HG02588 (cell line): ENCODE measurements at regions not wholly inside any gene's neighbourhood (a gene's known extent, or its start where the extent isn't known, plus 50 kb on each side); places are given as distances from the start of the nearest gene placed in this dataset.
"Not testable (repeated sequence)": the region's sequence is repeated elsewhere in the genome, so short reads cannot be mapped to it uniquely, and the experiment has no call there.

Experiments
- ATAC-seq: cut with Tn5 transposase; IDR thresholded peaks from one replicate; pipeline ENCODE4 v1.9.1; 2021; ENCODE audit warnings: mild to moderate bottlenecking, moderate library complexity; ENCODE audit not compliant: unreplicated experiment

DNA sequence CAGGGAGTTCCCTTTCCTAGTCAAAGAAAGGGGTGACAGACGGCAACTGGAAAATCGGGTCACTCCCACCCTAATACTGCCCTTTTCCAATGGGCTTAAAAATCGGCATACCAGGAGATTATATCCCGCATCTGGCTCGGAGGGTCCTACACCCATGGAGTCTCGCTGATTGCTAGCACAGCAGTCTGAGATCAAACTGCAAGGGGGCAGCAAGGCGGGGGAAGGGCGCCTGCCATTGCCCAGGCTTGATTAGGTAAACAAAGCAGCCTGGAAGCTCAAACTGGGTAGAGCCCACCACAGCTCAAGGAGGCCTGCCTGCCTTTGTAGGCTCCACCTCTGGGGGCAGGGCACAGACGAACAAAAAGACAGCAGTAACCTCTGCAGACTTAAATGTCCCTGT is 831.3 kb downstream of the TTLL7 start:
- ATAC-seq = not testable (repeated sequence)

DNA sequence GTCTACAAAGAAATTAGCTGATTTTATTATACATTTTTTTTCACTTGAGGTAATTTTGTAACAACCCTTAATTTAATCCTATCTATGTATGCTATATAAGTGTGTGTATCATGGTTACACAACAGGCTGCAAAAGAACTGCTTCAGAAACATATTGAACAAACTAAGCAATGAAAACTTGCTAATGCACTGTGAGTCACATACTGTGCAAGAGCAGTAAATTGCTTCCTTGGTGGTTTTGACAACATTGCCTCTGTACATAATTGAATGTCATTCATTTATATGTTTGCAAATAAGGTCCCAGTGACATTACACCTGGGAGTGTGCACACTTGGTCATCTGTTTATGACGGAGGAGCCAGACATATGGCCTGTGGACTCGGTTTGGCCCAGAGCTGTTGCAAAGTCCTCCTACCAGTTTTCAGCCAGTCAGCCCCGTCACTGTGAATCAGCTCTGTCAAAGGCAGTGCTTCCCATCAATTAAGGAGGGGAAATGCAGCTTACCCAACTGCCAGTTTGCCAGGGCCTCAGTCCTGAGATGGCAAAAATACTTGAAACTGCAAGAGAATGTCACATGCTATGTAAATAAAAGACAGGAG is 835.0 kb downstream of the TTLL7 start:
- ATAC-seq = not testable (repeated sequence)

DNA sequence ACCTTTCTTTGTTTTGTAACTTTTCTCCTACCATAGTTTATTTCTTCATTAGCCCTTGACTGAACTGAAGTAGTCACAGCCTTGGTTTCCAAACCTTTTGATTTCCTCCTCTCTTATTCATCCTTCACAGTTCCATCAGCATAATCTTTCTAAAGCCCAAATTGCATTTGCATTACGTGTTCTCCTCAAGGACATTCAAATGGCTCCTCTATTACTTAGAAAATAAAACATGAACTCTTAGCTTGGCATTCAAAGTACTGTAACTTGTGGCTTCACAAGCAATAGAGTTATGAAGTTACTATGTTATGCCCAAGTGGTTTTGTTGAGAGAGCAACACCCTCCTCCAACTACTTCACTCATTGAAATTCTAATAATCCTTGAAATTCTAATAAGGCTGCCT is 840.0 kb downstream of the TTLL7 start:
- not testable (repeated sequence) for ATAC-seq

DNA sequence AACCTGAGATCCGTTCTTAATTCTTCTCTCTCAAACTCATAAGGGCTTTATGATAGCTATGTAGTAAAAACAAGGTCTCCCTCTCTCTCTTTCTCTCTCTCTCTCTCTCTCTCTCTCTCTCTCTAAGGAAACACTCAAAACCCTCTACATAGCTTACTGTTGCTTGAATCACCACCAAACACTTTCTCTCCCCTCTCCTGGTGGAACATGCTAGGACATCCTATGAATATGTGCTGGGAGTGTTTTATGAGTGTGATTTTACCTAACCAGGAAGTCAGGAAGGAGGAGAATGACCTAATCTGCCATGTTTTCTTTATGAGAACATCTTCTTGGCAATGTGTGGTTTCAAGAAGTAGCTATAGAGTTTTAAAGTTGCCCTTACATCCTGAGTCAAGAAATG is 844.6 kb downstream of the TTLL7 start:
- not testable (repeated sequence) for ATAC-seq

DNA sequence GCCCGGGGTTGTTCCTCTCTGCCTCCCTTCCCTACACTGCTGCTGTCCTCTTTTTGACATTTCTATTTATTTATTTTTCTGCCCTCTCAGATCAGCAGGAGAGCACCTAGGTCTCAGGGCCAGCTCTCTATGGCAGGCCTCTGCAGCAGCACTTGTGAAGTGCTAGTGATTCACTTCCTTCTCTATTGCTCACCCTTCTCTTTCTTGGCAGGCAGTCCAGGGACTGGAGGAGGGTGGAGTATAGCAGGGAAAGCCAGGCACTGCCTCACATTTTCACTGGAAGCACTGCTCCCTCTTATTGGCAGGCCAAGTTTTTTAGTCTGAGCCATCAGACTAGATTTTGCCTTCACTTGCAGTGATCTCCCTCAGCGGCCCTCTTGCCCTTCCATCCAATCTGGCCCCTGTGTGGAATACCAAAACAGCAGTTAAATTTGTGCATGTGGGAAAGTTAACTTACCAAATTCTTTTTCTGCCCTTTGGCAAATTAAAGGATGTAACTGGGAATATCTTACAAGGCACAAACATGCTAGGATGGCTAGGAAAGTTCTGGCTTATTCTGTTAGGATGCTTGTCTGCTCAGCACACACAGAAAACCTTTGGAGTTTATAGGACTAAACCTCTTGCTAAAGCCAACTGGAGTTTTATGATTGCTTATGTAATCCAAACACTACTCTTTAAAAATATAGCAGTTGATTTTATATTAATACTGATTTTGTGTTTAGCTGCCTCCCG is 847.6 kb downstream of the TTLL7 start:
- not testable (repeated sequence) for ATAC-seq

DNA sequence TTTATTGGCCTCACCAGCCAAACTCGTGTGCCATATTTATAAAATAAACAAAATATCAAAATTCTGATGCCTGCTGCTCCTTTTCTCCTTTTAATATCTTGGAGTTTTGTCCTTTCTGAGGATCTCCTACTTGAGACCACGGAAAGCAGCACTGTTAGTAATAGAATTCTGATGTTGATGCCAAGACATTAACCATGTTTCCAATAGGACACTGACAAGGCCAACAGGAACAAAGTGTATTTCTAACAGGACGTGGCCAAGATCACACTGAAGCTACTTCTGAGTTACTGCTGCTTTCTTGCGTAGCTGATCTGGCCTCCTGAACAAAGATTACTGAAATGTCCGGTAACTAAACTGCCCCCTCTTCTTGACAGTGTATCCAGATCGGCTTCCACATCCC is 848.5 kb downstream of the TTLL7 start:
- not testable (repeated sequence) for ATAC-seq

DNA sequence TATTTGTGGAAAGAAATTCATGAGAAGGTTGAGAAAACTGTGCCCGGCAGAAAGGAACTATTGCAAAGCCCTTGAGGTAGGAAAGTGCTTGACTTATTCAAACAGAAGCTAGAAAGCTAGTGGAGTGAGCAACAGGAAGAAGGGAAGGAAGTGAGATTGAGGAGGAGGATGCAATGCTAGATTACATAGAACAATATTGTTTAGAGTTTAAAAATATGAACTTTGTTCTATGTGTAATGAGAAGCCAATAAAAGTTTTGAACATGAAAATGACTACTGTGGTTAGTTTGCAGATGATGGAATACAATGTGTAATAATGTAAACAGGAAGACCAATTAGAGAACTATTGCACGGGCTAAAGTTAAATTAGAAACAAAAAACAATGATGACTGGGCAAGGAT is 853.1 kb downstream of the TTLL7 start:
- ATAC-seq = not testable (repeated sequence)

DNA sequence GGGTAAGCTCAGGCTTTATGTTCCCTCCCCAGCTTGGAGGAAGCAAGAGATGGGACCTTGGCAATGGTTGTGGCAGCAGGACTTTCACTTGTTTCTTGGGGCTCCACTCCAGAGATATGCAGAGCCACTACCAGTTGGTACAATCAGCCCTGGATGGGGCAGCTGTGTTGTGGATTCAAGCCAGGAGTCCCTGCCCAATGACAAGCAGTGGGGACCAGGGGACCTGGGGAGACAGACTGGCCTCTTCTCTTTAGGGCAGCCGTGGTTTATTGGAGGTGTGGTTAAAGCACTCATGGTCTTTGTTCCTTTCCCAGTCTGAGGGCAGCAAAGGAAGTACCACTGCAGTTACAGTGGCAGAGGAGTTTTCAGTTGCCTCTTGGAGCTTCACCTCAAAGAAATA is 856.1 kb downstream of the TTLL7 start:
- not testable (repeated sequence) for ATAC-seq

DNA sequence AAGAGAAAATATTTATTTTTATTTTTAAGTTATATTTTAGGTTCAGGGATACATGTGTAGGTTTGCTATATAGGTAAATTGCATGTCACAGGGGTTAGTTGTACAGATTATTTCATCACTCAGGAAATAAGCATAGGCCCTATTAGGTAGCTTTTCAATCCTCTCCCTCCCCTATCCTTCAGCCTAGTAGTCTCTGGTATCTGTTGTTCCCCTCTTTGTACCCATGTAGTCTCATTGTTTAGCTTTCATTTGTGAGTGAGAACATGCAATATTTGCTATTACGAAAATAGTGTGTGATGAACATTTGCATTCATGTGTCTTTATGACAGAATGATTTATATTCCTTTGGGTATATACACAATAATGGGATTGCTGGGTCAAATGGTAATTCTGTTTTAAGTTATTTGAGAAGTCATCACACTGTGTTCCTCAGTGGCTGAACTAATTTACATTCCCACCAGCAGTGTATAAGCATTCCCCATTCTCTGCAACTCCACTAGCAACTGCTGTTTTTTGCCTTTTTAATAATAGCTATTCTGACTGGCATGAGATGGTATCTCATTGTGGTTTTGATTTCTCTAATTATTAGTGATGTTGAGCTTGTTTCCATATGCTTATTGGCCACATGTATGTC is 863.3 kb downstream of the TTLL7 start:
- not testable (repeated sequence) for ATAC-seq

DNA sequence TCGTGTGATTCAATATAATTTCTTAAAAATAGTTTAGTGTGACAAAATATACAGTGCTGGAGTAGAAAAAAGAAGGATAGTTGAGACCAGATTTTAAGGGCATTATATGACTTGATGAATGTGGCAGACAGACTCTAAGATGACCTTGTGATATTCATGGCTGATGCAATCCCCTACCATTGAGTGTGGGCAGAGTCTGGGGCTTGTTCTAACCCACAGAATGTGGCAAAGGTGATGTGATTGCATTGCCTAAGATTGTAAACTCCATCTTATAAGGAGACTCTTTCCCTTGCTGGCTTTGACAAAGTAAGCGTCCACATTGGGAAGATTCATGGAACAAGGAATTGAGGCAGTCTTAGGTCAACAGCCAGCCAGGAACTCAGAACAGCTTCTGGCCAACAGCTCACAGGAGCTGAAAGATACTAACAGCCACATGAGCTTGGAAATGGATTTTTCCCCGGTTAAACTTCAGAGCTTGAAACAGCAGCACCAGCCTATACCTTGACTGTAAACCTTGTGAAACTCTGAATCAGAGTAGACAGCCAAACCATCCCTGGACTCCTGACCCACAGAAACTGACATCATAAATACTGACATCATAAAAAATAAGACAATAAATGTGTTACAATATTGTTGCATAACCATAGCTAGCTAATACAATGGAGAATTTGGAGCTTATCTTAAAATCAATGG is 864.5 kb downstream of the TTLL7 start:
- ATAC-seq = not testable (repeated sequence)

DNA sequence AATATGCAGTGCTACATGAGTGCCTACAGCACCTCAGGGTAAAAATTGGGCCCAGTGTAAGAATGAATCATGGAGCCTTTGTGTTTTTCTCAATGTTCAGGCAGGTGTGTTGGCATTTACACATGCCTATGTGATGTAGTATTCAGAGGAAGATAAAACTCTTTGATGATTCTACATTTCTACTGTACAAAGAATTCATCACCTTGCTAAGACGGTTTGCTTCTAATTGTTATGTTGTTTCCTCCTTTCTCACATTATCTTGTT is 867.3 kb downstream of the TTLL7 start:
- no peak for ATAC-seq

DNA sequence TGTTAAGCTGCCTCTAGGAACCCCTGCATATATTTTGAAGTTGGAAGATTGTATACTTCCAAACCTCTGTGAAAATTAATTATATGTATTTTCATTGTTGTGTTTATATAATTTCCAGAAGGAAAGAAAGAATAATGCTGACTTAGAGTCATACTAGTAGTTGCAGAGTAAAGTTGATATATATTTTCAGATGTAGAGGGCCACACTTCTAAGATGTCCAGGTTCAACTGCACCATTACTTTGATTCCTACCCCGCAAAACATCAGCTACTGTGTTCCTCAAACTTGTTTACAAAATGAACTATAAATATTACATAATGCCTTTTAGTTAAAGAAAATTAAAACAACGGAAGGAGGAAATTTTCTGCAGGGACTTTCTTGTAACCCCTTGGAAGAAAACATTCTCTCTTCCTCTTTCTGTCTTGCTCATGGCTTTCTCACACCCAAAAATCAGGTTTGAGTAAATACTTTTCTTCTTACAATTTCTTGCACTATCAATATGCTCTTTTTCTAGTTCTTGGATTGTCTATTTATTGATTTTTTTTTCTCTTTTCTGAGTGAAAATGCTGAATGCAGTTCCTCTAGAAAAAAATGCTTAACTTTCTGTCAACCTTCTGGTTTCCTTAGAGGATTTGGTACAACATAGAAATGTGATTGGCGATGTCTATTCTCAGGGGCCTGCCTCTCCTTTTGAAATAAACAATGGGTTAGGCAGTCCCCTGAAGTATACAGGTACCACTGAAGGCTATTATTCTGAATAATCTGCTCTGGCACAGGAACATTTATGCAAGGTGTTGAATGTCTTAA is 867.8 kb downstream of the TTLL7 start:
- ATAC-seq = no peak

DNA sequence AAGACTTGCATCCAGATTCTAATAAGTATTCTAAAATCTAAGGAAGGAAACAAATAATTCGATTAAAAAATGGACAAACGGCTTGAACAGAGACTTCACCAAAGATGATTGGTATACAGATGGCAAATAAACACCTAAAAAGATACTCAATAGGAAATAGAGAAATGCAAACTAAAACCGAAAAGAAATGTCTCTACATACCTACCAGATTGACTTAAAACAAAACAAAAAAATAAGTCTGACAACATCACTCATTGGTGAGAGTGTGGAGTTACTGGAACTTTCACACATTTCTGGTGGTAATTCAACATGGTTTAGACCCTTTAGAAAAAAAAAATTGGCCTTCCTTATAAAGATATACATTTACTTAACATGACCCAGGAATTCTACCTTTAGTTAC is 869.8 kb downstream of the TTLL7 start:
- ATAC-seq = no peak

DNA sequence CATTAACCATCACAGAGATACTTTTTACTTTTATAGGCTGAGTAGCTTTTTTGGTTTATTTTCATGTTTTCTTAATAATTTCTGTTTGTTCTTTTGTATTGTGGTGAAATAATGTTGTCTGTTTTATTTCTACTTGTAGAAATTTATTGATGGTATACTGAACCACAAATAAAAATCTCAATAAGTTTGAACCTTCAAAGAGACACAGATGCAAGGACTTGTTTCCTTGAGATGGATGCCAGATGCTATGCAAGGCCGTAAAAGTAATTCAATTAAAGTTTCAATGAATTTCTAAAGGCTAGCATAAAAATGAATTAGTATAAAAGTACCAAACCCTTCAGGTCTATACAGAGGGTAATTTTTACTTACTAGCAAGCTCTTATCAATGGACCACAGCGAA is 873.5 kb downstream of the TTLL7 start:
- no peak for ATAC-seq

DNA sequence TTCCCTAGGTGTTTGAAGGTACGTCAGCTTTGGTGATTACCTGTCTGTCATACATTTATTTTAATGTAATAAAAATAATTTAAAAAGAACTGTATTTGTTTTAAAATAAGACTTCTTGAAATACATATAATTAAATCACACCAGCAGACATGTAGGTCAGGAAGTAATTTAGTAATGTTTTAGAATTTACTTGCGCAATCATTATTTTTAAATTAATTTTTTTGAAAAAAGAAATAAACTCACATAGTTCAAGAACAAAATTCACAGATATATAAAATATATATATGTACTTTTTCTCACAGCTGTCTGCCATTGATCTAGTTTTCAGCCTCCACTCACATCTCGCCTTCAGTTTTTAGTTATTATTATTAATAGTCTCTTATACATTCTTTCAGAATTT is 875.9 kb downstream of the TTLL7 start:
- no peak for ATAC-seq

DNA sequence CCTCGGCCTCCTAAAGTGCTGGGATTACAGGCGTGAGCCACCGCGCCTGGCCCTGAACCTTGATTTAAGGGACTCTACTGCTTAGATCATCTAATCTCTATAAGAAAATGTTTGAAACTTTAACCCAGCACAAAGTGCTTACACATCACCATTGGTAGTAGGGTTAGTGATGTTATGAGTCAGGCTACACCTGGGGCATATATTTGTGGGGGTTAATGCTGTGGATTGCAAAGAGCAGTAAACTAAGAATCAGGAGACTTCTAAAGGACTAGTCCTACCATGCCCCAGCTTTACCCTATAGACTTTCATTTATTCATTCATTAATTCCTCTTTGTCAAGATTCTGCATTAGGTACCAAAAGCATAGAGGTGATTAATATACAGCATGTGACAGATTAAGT is 880.5 kb downstream of the TTLL7 start:
- ATAC-seq = no peak

DNA sequence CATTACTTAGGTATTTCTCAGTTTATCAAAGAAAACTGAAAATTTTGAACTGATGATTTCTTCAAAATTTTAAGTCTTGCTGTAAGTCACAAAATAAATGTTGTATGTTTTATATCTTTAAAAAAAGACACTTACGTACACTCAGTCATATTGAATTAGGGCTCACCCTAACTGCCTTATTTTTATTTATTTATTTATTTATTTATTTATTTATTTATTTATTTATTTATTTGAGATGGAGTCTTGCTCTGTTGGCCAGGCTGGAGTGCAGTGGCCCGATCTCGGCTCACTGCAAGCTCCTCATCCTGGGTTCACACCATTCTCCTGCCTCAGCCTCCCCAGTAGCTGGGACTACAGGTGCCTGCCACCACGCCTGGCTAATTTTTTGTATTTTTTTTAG is 881.9 kb downstream of the TTLL7 start:
- ATAC-seq = not testable (repeated sequence)

DNA sequence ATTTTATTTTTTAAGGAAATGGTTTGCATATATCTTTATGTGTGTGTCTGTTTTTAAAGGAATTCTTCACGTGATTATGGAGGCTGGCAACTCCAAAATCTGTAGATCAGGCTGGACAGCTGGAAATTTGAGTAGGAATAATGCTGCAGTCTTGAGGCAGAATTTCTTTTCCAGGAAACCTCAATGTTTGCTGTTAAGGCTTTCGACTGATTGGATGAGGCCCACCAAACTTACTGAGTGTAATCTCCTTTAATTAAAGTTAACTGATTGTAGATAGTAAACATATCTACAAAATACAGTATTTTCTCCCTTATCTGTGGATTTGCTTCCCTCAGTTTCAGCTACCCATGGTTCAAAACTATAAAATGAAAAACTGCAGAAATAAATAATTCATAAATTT is 883.1 kb downstream of the TTLL7 start:
- ATAC-seq = no peak

DNA sequence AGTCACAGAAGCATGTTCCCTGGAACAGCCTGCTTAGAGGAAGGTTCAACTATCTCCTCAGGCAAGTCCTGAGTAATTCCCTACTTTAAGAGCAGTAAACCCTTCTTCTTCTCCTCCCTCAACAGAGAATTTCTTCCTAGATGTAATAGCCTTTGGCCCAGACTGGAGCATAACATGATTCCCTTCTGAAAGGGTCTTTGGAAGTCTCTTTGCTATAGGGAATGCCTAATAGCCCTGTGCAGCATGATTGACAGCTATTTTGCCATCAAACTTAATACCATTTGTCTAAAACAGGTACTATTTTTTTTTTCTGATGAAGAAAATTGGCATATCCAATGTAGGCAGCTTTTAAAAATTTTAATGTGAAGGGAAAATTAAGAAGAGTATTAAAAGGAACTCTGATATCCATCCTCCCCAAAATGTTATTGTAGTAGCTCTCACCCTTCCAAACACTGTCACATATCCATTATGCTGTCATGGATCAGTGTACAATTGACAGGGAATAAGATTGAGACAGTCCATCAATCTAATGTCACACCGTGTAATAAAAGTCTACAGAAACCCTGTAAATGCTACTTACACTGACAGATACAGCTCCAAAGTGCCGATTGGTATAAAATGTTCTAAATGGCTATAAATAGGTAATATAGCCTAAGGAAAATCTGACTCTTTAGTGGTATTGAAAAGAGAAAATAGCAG is 884.6 kb downstream of the TTLL7 start:
- ATAC-seq = no peak

DNA sequence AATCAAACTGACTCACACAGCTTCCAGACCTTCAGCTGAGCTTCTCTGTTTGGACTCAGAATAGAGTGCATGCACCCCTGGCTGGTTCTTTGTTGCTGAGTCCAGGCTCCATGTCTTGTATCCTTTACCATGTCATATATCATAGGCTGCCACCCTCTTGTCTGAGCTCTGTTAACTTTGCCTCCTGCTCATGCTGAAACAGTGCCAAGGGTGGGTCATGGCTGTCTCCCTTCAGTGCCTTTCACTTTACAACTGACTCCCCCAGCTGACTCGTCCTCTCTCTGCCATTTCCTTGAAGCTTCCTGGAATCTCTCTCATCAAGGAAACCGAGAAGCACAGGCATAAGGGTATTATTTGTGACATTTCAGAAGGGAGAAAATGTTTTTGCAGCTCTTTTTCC is 885.3 kb downstream of the TTLL7 start:
- ATAC-seq = no peak
